DMS53 treated with DMSO at 0.1 percent for 48 hours (cell line): ENCODE measurements at regions not wholly inside any gene's neighbourhood (a gene's known extent, or its start where the extent isn't known, plus 50 kb on each side); places are given as distances from the start of the nearest gene placed in this dataset.
"Not testable (repeated sequence)": the region's sequence is repeated elsewhere in the genome, so short reads cannot be mapped to it uniquely, and the experiment has no call there.

Experiments
- DNase-seq: peaks from one replicate; lab custom pipeline; 2025; ENCODE audit not compliant: unreplicated experiment; lab: John Stamatoyannopoulos, UW

DNA sequence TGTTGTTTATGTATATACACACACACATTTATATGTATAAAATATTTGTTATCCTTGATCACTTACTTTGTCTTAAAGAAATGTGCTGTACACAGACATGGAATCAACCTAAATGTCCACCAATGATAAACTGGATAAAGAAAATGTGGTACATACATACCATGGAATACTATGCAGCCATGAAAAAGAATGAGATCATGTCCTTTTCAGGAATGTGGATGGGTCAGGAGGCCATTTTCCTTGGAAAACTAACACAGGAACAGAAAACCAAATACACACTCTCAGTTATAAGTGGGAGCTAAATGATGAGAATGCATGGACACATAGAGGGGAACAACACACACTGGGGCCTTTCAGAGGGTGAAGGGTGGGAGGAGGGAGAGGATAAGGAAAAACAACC lies 534.7 kb downstream of the FLRT2 start:
- not testable (repeated sequence) for DNase-seq

DNA sequence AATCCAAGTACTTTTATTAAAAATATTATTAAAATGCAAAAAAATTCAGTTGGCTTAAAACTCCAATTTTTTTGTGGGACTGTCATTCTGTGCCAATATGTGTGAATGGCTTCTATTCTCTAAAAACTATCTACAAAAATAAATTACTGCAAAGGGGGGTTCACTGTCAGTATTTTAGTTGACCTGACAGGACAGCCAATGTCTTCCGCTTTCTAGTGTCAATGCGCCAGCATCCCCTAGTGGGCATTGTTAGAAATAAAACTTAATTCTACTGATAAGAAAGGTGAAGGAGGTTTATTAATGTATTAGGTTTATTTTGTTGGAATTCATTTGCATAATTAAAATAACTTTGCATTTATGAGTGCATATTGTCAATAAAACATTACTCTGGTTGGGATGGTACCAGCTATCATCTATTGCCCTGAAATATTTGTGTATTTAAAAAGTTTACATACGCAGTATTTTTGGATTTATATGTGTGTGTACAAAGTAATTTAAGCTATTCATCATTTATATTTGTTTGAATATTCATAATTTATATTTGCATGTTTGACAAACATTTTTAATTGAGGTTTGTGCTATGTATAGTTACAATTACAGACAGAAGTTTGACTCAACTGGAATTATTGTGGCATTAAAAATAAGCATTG lies 527.2 kb downstream of the FLRT2 start:
- DNase-seq, result peak; percentile 14

DNA sequence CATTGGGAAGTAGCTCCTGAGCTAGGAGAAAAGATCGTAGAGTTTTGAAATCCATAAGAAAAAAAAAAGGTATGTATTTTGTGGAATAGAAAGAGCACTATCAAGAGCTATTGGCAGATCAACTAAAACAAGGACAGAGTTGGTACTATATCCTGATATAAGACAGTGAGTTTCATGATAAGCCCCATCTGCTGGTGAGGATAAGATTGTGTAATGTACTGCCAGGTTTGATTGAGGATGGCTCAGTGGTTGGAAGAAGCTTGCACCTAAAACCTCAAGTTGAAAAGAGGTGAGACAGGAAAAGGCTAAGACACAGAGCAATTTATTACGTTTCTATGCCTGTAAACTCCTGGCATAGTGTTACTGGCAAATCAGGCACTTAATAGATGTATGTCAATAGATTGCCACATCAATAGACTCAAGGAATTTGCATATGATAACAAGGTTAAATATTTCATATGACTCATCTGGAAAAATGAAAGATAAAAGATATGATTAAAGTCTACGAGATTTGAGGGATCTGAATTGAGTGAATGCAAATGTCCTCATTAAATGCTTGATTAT lies 525.6 kb downstream of the FLRT2 start:
- no peak for DNase-seq

DNA sequence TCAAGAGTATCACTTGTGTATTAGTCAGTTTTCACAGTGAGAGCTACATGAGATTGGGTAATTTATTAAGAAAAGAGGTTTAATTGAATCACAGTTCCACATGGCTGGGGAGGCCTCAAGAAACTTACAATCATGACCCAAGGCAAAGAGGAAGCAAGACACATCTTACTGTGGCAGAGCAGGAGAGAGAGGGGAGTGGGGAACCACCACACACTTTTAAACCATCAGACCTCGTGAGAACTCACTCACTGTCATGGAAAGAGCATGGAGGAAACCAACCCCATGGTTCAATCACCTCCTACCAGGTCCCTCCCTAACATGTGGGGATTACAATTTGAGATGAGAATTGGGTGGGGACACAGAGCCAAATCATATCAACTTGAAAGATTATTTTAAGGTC lies 522.9 kb downstream of the FLRT2 start:
- no peak for DNase-seq

DNA sequence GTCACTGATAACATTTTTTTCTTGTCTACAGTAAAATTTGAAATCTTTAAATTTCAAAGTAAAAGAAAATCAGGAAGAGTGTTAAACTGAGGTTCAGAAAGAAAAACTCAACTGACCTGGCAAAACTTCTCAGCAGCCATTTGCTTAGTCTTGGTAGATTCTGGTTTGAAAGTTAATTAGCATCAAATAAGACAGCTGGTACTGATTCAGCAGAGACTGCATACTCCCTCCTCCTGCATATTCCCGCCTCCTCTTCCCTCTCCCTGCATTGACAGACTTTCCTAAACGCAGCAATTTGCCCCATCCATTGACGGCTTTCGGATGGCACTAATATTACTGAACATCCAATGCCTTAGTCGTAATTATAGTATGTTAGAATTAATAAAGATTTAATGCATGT lies 520.8 kb downstream of the FLRT2 start:
- no peak for DNase-seq

DNA sequence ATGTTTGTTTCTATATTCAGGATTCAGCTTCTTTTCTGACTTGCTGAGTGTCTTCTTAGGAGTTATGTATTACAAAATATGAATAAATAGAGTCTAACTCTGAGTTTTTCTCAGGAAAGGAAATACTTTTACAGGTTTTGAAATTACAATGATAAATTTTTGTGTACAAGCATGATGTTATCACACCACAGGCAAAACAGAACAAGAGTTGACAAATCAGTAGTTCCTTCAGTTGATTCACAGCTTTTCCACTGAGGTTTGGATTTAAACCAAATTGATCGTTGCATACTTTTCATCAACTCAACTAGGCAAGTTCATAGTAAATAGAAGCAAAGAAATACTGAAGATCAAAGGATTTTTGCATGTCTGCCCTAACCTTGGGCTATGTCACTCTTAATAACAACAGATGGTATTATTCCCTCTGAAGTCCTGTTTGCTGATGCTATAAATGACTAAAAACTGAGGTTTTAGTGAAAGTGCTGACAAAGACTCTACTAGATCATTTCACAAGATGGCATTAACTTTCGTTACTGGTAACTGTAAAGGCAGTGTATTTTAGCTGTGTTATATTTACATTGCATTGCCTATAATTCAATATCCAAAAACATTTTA lies 520.2 kb downstream of the FLRT2 start:
- DNase-seq, result no peak

DNA sequence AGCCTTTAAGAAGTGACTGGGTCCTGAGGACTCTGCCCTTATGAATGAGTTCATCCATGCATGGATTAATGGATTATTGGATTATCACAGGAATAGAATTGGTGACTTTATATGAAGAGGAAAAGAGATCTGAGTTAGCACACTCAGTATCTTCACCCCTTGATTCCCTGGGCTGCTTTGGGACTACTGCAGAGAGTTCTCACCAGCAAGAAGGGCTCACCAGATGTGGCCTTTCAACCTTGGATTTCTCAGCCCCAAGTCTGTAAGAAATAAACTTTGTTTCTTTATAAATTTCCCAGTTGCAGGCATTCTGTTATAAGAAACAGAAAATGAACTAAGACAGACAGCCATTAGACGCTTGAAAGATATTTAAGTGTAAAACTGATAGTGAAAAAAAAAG lies 509.2 kb downstream of the FLRT2 start:
- DNase-seq, result no peak

DNA sequence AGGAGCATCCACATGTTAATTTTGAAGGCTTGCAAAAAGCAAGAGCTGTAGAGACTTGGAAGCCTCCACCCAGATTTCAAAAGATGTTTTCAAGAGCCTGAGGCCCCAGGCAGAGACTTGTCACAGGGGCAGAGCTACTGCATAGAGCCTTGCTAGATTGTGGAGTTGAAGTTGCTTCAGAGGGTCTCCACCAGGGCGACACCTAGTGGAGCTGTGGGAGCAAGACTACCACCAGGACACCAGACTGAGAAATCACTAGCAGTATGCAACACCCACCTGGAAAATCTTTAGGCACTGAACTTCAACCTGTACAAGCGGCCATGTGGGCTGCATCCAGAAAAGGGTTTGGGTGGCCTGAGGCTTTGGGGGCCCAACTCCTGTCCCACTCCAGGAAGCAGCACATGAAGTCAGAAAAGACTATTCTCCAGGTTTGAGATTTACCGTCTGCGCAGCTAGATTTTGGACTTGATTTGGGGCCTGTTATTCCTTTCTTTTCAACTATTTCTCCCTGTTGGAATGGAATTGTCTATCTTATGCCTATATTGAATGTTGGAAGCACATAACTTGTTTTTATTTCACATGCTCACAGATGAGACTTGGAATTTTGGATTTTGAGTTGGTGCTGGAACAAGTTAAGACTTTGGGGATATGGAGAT lies 508.6 kb downstream of the FLRT2 start:
- DNase-seq, result peak; percentile 40

DNA sequence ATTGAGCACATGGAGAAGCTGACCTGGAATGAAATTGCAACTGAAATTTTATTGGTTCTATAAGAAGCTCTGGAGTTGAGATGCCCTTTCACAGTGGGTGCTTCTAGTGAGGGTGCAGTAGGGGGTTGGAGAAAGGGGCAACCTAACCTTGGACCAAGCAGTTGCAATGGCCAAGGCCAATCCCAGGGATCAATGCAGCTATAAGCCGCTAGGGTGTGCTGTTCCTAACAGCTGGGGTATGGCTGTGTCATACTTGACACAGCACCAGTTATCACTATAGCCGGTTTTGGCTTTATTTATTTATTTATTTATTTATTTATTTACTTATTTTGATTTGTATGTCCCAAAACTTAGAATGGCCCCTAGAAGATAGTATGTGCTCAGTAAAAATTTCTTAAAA lies 505.9 kb downstream of the FLRT2 start:
- DNase-seq, result no peak

DNA sequence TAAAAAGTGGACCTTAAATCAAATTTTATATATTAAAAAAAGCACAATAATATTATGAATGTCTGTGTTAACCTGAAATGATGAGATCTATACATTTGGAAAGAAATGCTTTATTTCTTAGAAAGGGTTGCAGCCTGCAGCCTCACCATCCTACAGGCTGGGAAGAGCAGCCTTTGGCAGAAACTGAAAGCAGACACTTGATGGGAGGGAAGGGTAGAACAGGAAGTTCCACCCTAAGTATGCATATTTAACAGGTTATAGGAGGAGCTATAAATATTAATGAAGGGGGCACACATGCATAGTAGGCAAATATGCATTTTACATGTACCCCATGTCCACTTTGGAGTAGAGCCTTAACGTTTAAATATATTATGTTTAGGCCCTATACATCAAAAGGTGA lies 498.0 kb downstream of the FLRT2 start:
- no peak for DNase-seq

DNA sequence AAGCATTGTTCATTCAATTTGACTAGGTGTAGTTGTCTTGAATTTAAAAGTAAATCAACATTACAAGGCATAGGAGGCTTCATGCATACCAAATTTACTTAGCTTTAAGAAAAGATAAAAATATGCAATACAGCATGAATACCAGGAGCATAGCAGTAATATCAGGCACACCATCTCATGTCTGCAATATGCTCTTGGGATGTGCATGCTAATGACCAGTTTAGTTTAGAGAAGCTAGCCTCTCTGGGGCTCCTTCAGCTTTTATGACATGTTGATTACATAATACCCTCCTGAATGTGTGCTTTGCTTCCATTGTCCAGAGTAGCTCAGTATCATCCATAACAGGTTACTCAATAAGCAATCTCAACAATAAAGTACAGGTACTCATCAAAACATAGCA lies 497.2 kb downstream of the FLRT2 start:
- DNase-seq, result no peak

DNA sequence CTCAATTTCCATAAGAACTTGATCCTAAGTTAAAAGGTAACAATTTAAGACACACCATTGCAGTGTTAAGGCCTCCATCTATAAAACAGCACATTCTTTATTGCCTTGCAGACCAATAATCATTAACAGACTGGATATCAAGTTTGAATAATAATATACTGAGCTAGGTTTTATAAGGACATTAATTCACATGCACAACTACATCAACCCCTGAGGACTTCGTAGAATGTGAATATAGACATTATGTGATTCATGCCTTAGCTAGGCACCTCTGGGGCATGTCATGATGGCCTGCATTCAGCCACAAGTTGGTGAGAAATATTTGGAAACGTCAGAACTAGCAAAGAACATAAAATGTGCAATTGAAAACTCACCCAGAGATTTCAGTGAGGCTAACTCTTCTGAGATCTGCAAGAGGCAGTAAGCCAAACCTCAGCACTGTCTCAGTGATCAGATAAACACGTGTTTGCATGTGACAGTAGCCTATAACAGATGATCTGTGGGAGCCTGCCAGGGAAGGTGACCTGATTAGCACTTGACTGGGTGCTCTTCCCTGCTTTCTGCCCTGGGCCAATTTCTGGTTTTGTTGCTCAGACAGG lies 492.2 kb downstream of the FLRT2 start:
- DNase-seq, result no peak

DNA sequence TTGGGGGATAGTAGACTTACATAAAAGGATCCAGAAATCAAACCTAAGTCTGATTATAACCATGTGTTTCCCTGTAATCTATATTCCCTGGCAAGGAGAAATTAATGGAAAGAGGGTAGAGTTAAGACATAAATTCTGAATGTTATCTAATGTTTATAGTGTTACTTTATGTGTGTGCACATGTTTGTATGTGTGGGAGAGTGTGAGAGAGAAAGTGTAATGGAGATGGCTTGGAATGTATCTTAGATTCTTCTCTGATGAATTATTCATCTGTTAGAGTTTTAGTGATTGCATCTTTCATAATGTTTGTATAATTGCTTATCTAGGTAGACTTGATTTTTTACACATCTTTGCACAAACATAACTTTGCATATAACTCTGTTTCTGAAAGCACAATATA lies 490.9 kb downstream of the FLRT2 start:
- DNase-seq, result no peak

DNA sequence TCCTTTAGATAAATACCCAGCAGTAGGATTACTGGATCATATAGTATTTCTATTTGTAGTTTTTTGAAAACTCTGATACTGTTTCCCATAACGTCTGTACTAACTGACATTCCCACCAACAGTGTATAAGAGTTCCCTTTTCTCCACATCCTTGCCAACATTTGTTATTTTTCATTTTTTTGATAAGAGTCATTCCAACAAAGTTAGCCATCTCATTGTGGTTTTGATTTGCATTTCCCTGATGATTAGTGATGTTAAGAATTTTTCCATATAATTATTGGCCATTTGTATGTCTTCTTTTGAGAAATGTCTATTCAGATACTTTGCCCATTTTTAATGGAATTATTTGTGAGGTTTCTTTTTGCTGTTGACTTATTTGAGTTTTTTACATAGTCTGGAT lies 486.0 kb downstream of the FLRT2 start:
- no peak for DNase-seq

DNA sequence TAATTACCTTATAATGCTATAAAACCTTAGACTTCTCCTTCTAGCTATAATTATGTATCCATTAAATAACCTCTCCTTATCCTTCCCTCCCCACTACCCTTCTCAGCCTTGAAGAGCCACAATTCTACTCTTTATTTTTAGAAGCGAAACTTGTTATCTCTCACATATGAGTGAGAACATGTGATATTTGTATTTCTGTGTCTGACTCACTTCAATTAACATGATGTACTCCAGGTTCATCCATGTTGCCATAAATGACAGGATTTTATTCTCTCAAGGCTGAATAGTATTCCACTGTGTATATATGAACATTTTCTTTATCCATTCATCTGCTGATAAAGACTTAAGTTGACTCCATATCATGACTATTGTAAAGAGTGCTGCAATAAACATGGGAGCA lies 485.6 kb downstream of the FLRT2 start:
- DNase-seq, result no peak

DNA sequence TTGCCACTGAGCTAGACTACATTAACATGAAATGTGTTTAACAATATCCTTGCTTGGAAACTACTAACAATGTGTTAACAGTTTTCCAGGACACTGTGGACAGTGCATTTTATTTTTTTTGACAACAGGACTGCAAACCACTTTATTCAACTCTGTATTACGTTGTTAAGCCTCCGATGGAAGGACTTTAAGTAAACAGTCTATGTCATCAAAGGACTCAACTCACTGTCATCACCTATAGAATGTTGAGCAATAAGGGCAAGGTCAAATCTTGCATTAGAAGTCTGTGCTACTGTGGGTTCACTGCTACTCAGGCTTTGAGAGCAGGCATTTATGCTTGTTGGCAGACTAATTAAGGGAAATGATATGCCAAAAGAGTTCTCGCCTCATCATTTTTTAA lies 483.7 kb downstream of the FLRT2 start:
- DNase-seq, result peak; percentile 11

DNA sequence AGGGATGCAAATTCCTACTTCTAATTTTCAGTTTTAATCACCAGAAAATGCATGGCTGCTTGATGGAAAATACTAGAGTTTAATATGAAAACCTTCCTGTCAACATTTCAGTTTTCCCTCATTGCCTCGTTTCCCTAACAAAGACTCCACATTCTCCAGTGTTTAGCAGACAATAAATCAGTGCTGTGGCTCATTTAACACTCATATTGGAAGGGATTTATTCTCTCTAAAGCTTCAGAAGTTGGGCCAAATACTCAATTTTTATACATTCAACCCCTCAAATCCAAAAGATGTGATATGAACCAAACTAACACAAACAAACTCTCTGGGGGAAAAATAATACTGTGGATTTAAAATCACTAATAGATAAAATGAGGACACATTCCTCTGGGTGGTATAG lies 482.5 kb downstream of the FLRT2 start:
- no peak for DNase-seq

DNA sequence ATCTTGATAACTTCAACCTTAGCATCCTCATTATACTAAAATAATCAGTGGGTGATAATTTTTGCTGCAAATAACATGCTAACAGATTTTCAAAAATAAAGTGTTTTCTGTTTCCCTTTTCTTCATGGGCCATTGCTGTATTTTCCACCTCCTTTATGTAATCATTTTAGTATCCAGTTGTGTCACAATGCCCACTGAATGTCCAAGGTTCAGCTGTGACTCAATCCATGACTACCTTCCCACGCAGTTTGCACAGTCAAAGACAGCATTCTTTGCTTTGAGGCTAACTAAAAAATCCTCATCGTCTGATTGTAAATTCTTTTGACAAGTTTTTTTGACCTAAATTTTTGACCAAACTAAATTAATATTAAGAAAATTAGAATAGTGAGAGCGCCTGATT lies 474.1 kb downstream of the FLRT2 start:
- no peak for DNase-seq

DNA sequence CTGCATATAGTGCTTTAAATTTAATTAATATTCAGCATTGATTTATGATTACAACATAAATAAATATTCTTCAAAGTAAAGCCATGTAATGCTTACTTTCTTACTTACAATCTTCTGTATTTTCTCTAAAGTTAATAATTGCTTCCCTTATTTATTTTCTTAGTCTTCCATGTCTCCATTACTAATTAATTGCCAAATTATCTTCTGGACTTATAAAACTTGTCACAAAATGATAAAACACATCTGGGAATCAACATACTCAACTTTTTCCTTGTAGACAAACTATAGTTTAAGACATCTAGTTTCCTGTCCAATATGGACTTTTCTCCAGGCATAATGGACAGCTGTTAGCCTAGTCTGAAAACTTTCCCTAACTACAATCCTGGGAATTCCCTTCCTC lies 466.6 kb downstream of the FLRT2 start:
- DNase-seq, result no peak

DNA sequence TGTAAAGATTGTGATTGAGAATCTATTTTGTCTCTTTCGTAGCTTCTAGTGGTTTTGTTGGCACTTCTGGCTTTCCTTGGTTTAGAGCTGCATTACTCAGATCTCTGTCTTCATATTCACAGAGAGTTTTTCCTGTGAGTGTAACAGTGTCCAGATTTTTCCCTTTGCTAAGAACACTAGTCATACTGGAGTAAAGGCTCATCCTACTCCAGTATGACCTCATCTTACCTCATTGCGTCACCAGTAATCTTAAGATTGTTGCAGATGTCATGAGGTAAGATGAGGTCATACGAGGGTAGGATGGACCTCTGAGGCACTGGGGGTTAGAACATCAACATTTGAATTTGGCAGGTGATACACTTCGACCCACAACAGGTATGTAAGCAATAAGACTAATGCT lies 461.2 kb downstream of the FLRT2 start:
- DNase-seq, result no peak

DNA sequence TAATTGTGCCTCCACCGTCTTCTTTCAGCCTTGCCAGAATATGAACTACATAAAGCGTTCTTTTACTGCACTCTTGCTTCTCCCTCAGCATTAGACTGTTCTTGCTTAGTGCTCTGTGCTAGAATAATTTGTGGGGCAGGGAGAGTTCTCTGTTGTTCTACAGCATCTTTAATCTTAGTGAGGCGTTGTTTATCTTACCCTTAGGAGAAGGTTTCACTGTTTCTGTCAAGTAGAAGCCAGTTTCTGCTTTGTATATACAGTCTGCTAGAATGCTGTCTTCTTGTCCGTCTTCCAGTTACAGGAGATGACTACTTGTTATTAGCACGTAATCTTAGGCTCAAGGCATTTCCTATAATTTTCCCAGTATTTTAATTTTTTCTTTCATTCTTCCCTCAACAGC lies 458.0 kb downstream of the FLRT2 start:
- no peak for DNase-seq

DNA sequence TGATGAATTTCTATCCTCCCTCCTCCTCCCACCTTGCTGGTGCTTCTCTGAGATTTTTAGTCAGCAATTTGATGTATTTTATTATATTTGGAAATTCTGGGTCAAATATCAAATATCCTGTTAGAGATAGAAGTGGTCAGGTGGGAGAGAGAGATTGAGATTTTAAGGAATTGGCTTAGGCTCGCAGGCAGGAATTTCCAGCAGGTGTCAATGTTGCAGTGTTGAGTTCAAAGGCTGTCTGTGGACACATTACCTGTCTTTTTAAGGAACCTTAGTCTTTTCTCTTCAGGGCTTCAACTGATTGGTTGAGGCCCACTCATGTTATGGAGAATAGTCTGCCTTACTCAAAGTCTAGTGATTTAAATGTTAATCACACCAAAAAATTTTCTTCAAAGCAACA lies 457.3 kb downstream of the FLRT2 start:
- no peak for DNase-seq
